HCT116 (cell line): ENCODE measurements at regions not wholly inside any gene's neighbourhood (a gene's known extent, or its start where the extent isn't known, plus 50 kb on each side); places are given as distances from the start of the nearest gene placed in this dataset.

Source experiments
- ATAC-seq: fragments of 200-7000 bp; cut with Tn5 transposase; 2 replicates; pipeline ENCODE4 v1.9.1; 2020; ENCODE audit warnings: mild to moderate bottlenecking, moderate library complexity
- BruUV-seq: library from RNA; stranded (reverse); fragments of 400-500 nt; replicated peaks from 2 replicates; lab custom pipeline; 2021; lab: Mats Ljungman, UMichigan
- CTCF ChIA-PET: fragments of 300-600 bp; sonication (Branson Sonifier 250); formaldehyde crosslinking; loops from one replicate; lab custom pipeline; 2021; ENCODE audit warnings: antibody characterized with exemption; lab: Charles Lee
- POLR2A ChIA-PET: fragments of 300-600, 350-600 bp; sonication (Branson Sonifier 250); formaldehyde crosslinking; loops from one replicate; lab custom pipeline; 2021; ENCODE audit warnings: antibody characterized with exemption; lab: Charles Lee
- RAD21 ChIA-PET, 2 experiments: fragments of 300-600 bp; sonication (Branson Sonifier 250); formaldehyde crosslinking; loops; one replicate each; lab custom pipeline; 2023; ENCODE audit warnings: low total read pairs in 2 of 2; ENCODE audit not compliant: uncharacterized antibody in 2 of 2, unreplicated experiment in 2 of 2, low non-redundant PET in 1 of 2; lab: Charles Lee
- DNase-seq: peaks from one replicate; pipeline ENCODE4 v3.0.0-alpha.2; 2010; ENCODE audit warnings: low read depth, low spot score
- H2AFZ ChIP-seq: fragments of 200-600 bp; shearing (Covaris generic), sonication (generic); 2 replicates; pipeline ENCODE4 v1.6.1; 2017; ENCODE audit warnings: low read depth, mixed run types, mixed read lengths, antibody characterized with exemption, low read length; ENCODE audit not compliant: poor library complexity, severe bottlenecking
- H3K27ac ChIP-seq: 2 replicates; pipeline ENCODE4 v1.5.1; 2012; ENCODE audit warnings: low read depth, low read length
- H3K27me3 ChIP-seq: fragments of 200-600 bp; sonication (generic); 2 replicates; pipeline ENCODE4 v1.6.1; 2016; ENCODE audit warnings: mixed run types, low read length, mixed read lengths; ENCODE audit not compliant: insufficient read depth
- H3K36me3 ChIP-seq, 2 experiments: fragments of 200-500 bp in 1 of 2; fragments of 200-600 bp in 1 of 2; sonication (Bioruptor generic) in 1 of 2; sonication (generic) in 1 of 2; 2 replicates each; pipeline versions ENCODE4 v1.5.1 to v1.6.1; 2014 to 2016; ENCODE audit warnings: low read length in 2 of 2, inconsistent platforms in 1 of 2, mixed read lengths in 1 of 2, mixed run types in 1 of 2; ENCODE audit not compliant: insufficient read depth in 2 of 2, control insufficient read depth in 1 of 2
- H3K4me1 ChIP-seq, 2 experiments: fragments of 200-600 bp in 1 of 2; sonication (generic) in 1 of 2; 2 replicates each; pipeline versions ENCODE4 v1.5.1 to v1.6.1; 2012 to 2017; ENCODE audit warnings: low read length in 2 of 2, inconsistent platforms in 1 of 2, mild to moderate bottlenecking in 1 of 2, mixed read lengths in 1 of 2, mixed run types in 1 of 2, moderate library complexity in 1 of 2; ENCODE audit not compliant: insufficient read depth in 2 of 2, control insufficient read depth in 1 of 2
- H3K4me2 ChIP-seq: fragments of 200-600 bp; sonication (generic); 2 replicates; pipeline ENCODE4 v1.6.1; 2017; ENCODE audit warnings: mixed run types, low read length, mixed read lengths
- H3K4me3 ChIP-seq, 2 experiments: fragments of 200-600 bp in 1 of 2; sonication (generic) in 1 of 2; replicated peaks in 1 of 2; 2 replicates each; pipeline ENCODE4 v1.5.1; 2011 to 2016; ENCODE audit warnings: low read length in 2 of 2, control low read depth in 1 of 2, low read depth in 1 of 2, mild to moderate bottlenecking in 1 of 2, mixed read lengths in 1 of 2, mixed run types in 1 of 2
- H3K79me2 ChIP-seq: fragments of 200-600 bp; sonication (generic); 2 replicates; pipeline ENCODE4 v1.6.1; 2017; ENCODE audit warnings: mild to moderate bottlenecking, mixed run types, low read length, moderate library complexity, mixed read lengths; ENCODE audit not compliant: insufficient read depth
- H3K9ac ChIP-seq: fragments of 200-600 bp; sonication (generic); 2 replicates; pipeline ENCODE4 v1.6.1; 2016; ENCODE audit warnings: low read length, mixed read lengths
- H3K9me2 ChIP-seq: fragments of 200-600 bp; sonication (generic), shearing (Covaris generic); 2 replicates; pipeline ENCODE4 v1.6.1; 2017; ENCODE audit warnings: mixed run types, mild to moderate bottlenecking, moderate library complexity; ENCODE audit not compliant: insufficient read depth
- H3K9me3 ChIP-seq, 2 experiments: fragments of 200-500 bp in 1 of 2; fragments of 200-600 bp in 1 of 2; sonication (Bioruptor generic) in 1 of 2; sonication (generic) in 1 of 2; 2 replicates each; pipeline ENCODE4 v1.6.1; 2014 to 2017; ENCODE audit warnings: low read length in 2 of 2, mixed read lengths in 2 of 2, inconsistent platforms in 1 of 2, low read depth in 1 of 2, mild to moderate bottlenecking in 1 of 2, mixed run types in 1 of 2, moderate library complexity in 1 of 2; ENCODE audit not compliant: control insufficient read depth in 1 of 2, insufficient read depth in 1 of 2
- H4K20me1 ChIP-seq: fragments of 200-600 bp; sonication (generic), shearing (Covaris generic); 2 replicates; pipeline ENCODE4 v1.6.1; 2017; ENCODE audit warnings: mixed run types, mild to moderate bottlenecking, moderate library complexity; ENCODE audit not compliant: insufficient read depth
- CBX3 ChIP-seq: IDR thresholded peaks from 2 replicates; pipeline ENCODE4 v1.6.1; 2012; ENCODE audit warnings: low read depth
- CEBPB ChIP-seq: IDR thresholded peaks from 2 replicates; pipeline ENCODE4 v1.6.1; 2012; ENCODE audit warnings: low read depth
- EGR1 ChIP-seq: IDR thresholded peaks from 2 replicates; pipeline ENCODE4 v1.6.1; 2012; ENCODE audit warnings: low read depth
- EZH2 ChIP-seq: fragments of 200-600 bp; sonication (generic); IDR thresholded peaks from 2 replicates; pipeline ENCODE4 v1.6.1; 2017; ENCODE audit warnings: antibody characterized with exemption, mixed run types
- JUND ChIP-seq: IDR thresholded peaks from 2 replicates; pipeline ENCODE4 v1.6.1; 2012
- POLR2AphosphoS5 ChIP-seq: IDR thresholded peaks from 2 replicates; pipeline ENCODE4 v1.6.1; 2011; ENCODE audit warnings: mild to moderate bottlenecking, low read depth, low read length, moderate library complexity
- SP1 ChIP-seq: IDR thresholded peaks from 2 replicates; pipeline ENCODE4 v1.6.1; 2012; ENCODE audit warnings: low read depth
- TCF7L2 ChIP-seq: IDR thresholded peaks from 2 replicates; pipeline ENCODE4 v1.7.0; 2011; ENCODE audit warnings: borderline replicate concordance, inconsistent platforms; ENCODE audit not compliant: insufficient read depth, insufficient read length; ENCODE audit errors: extremely low read depth
- YY1 ChIP-seq: IDR thresholded peaks from 2 replicates; pipeline ENCODE4 v1.6.1; 2011; ENCODE audit warnings: low read length, low read depth, moderate library complexity, mild to moderate bottlenecking; ENCODE audit not compliant: insufficient replicate concordance; ENCODE audit errors: extremely low read depth
- ZBTB33 ChIP-seq: IDR thresholded peaks from 2 replicates; pipeline ENCODE4 v1.6.1; 2011; ENCODE audit warnings: mild to moderate bottlenecking, low read length, moderate library complexity; ENCODE audit not compliant: insufficient replicate concordance; ENCODE audit errors: extremely low read depth
- ZFX ChIP-seq: fragments of 450-650 bp; IDR thresholded peaks from 2 replicates; pipeline ENCODE4 v1.6.1; 2017
- intact Hi-C: fragments of 100-400 bp; cut with micrococcal nuclease; formaldehyde crosslinking; loops from 2 replicates; pipeline ENCODE4 v1.10.0; 2022
- TF ChIP-seq, protein P1 (sequence below): IDR thresholded peaks from 2 replicates; pipeline ENCODE4 v1.6.1; 2012; ENCODE audit warnings: low read depth

DNA sequence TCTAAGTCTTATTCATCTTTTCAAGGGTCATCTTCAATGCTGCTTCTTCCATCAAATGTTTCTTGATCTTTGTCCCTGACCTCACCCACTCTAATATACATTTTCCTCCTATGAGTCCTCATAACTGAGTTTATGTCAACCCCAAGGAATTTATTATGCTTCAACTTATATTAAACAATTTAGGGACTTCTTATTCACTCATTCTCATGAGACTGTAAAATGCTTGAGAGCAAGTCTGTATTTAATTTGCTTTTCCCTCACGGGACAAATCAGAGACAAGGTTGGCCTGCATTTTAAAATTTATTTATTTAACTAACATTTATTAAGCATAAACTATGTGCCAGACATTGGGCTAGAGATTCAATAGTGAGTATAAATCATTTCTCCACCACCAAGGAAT lies 312.0 kb upstream of the NT5E start:
- DNase-seq (no peak), ATAC-seq (no peak)
- Histone ChIP-seq H4K20me1 (no peaks in the 10 kb centered on the region), H3K9ac (no peak overlapping the region), H3K4me2 (no peak overlapping the region), H3K9me2 (no peaks in the 10 kb centered on the region), H3K9me3 (no peaks in the 10 kb centered on the region), H3K27me3 (peaks cover 27% of the 10 kb centered on the region), H3K36me3 (no peaks in the 10 kb centered on the region), H3K4me1 (no peaks in the 10 kb centered on the region), H3K27ac (no peak overlapping the region), H3K4me3 (no peak overlapping the region), H2AFZ (no peak overlapping the region), H3K79me2 (no peaks in the 10 kb centered on the region)
- ChIA-PET POLR2A (no interaction called here), CTCF (no interaction called here), RAD21 (no interaction called here)
- intact Hi-C loops: no loop called here
- no TSS peak for BruUV-seq
- TF ChIP-seq, protein P1, sequence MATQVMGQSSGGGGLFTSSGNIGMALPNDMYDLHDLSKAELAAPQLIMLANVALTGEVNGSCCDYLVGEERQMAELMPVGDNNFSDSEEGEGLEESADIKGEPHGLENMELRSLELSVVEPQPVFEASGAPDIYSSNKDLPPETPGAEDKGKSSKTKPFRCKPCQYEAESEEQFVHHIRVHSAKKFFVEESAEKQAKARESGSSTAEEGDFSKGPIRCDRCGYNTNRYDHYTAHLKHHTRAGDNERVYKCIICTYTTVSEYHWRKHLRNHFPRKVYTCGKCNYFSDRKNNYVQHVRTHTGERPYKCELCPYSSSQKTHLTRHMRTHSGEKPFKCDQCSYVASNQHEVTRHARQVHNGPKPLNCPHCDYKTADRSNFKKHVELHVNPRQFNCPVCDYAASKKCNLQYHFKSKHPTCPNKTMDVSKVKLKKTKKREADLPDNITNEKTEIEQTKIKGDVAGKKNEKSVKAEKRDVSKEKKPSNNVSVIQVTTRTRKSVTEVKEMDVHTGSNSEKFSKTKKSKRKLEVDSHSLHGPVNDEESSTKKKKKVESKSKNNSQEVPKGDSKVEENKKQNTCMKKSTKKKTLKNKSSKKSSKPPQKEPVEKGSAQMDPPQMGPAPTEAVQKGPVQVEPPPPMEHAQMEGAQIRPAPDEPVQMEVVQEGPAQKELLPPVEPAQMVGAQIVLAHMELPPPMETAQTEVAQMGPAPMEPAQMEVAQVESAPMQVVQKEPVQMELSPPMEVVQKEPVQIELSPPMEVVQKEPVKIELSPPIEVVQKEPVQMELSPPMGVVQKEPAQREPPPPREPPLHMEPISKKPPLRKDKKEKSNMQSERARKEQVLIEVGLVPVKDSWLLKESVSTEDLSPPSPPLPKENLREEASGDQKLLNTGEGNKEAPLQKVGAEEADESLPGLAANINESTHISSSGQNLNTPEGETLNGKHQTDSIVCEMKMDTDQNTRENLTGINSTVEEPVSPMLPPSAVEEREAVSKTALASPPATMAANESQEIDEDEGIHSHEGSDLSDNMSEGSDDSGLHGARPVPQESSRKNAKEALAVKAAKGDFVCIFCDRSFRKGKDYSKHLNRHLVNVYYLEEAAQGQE: no peak
- TF ChIP-seq ZBTB33 (no peak), CBX3 (no peak), JUND (no peak), EGR1 (no peak), TCF7L2 (no peak), EZH2 (no peak), CEBPB (no peak), POLR2AphosphoS5 (no peak), SP1 (no peak), YY1 (no peak), ZFX (no peak)
